ENCODE measurements at regions not wholly inside any gene's neighbourhood (a gene's known extent, or its start where the extent isn't known, plus 50 kb on each side); places are given as distances from the start of the nearest gene placed in this dataset.
"Not testable (repeated sequence)": the region's sequence is repeated elsewhere in the genome, so short reads cannot be mapped to it uniquely, and the experiment has no call there.

- DNase-seq (ENCODE audit: low spot score) = no peak
Measured at GRCh38 chr2:104904889-104905288, 51.0 kb downstream of the POU3F3 start.

GRCh38 chr2:104909317-104909716, 55.4 kb downstream of the POU3F3 start:
- no peak for DNase-seq (ENCODE audit: low spot score)

GRCh38 chr2:104914509-104914908, 60.6 kb downstream of the POU3F3 start:
- DNase-seq (ENCODE audit: low spot score) = no peak

GRCh38 chr2:104915107-104915793, 61.3 kb downstream of the POU3F3 start:
- no peak for DNase-seq (ENCODE audit: low spot score)

GRCh38 chr2:104919127-104919526, 65.2 kb downstream of the POU3F3 start:
- no peak for DNase-seq (ENCODE audit: low spot score)

GRCh38 chr2:104923665-104924064, 69.8 kb downstream of the POU3F3 start:
- no peak for DNase-seq (ENCODE audit: low spot score)

GRCh38 chr2:104929663-104930062, 75.7 kb downstream of the POU3F3 start:
- DNase-seq (ENCODE audit: low spot score) = peak; percentile 86

GRCh38 chr2:104930732-104931131, 76.8 kb downstream of the POU3F3 start:
- DNase-seq (ENCODE audit: low spot score) = no peak

GRCh38 chr2:104932243-104932642, 78.3 kb downstream of the POU3F3 start:
- no peak for DNase-seq (ENCODE audit: low spot score)

GRCh38 chr2:104933151-104933917, 79.4 kb downstream of the POU3F3 start:
- DNase-seq (ENCODE audit: low spot score) = no peak

- no peak for DNase-seq (ENCODE audit: low spot score)
Measured at GRCh38 chr2:104936527-104936926, 82.6 kb downstream of the POU3F3 start.

- DNase-seq (ENCODE audit: low spot score) = no peak
Measured at GRCh38 chr2:104938231-104938941, 84.5 kb downstream of the POU3F3 start.

- no peak for DNase-seq (ENCODE audit: low spot score)
Measured at GRCh38 chr2:104939570-104940217, 85.8 kb downstream of the POU3F3 start.

- DNase-seq (ENCODE audit: low spot score) = peak; percentile 70
Measured at GRCh38 chr2:104944495-104944894, 90.6 kb downstream of the POU3F3 start.

GRCh38 chr2:104945121-104945520, 91.2 kb downstream of the POU3F3 start:
- DNase-seq (ENCODE audit: low spot score) = peak; percentile 46

GRCh38 chr2:104945866-104946265, 92.0 kb downstream of the POU3F3 start:
- DNase-seq (ENCODE audit: low spot score) = peak; percentile 91

- DNase-seq (ENCODE audit: low spot score) = not testable (repeated sequence)
Measured at GRCh38 chr2:104947456-104947855, 90.4 kb upstream of the MRPS9 start.

GRCh38 chr2:104952976-104953375, 84.9 kb upstream of the MRPS9 start:
- no peak for DNase-seq (ENCODE audit: low spot score)

- no peak for DNase-seq (ENCODE audit: low spot score)
Measured at GRCh38 chr2:104965900-104966299, 72.0 kb upstream of the MRPS9 start.

- no peak for DNase-seq (ENCODE audit: low spot score)
Measured at GRCh38 chr2:104969564-104969963, 68.3 kb upstream of the MRPS9 start.

- DNase-seq (ENCODE audit: low spot score) = no peak
Measured at GRCh38 chr2:104975371-104975770, 62.5 kb upstream of the MRPS9 start.

GRCh38 chr2:104975851-104976250, 62.0 kb upstream of the MRPS9 start:
- no peak for DNase-seq (ENCODE audit: low spot score)
